HUES6 (cell line): ENCODE measurements at regions not wholly inside any gene's neighbourhood (a gene's known extent, or its start where the extent isn't known, plus 50 kb on each side); places are given as distances from the start of the nearest gene placed in this dataset.
"Not testable (repeated sequence)": the region's sequence is repeated elsewhere in the genome, so short reads cannot be mapped to it uniquely, and the experiment has no call there.

Experiments used
- H3K27ac ChIP-seq: 2 replicates; pipeline ENCODE4 v1.7.0; 2013; ENCODE audit warnings: low read depth, mild to moderate bottlenecking, low read length, inconsistent platforms
- H3K27me3 ChIP-seq: 2 replicates; pipeline ENCODE4 v1.6.1; 2013; ENCODE audit warnings: low read length; ENCODE audit not compliant: control insufficient read depth, insufficient read depth
- H3K36me3 ChIP-seq: 2 replicates; pipeline ENCODE4 v1.6.1; 2013; ENCODE audit warnings: low read length; ENCODE audit not compliant: control insufficient read depth, insufficient read depth
- H3K4me1 ChIP-seq: 2 replicates; pipeline ENCODE4 v1.6.1; 2013; ENCODE audit warnings: low read length; ENCODE audit not compliant: control insufficient read depth, insufficient read depth
- H3K4me3 ChIP-seq: 2 replicates; pipeline ENCODE4 v1.5.1; 2013; ENCODE audit warnings: low read depth, low read length
- H3K9ac ChIP-seq: one replicate; pipeline ENCODE4 v1.6.1; 2013; ENCODE audit warnings: mild to moderate bottlenecking, low read length
- H3K9me3 ChIP-seq: 2 replicates; pipeline ENCODE4 v1.6.1; 2013; ENCODE audit warnings: low read depth, low read length; ENCODE audit not compliant: control insufficient read depth, insufficient read depth

- no peaks in the 10 kb centered on the region for H3K27me3 ChIP-seq
- no peak overlapping the region for H3K9ac ChIP-seq
- H3K27ac ChIP-seq, result no peak overlapping the region
- H3K9me3 ChIP-seq, result peaks cover 6% of the 10 kb centered on the region; the same call in 1 of the 2 replicates
- no peak overlapping the region for H3K4me3 ChIP-seq
- H3K4me1 ChIP-seq, result no peaks in the 10 kb centered on the region
- no peaks in the 10 kb centered on the region for H3K36me3 ChIP-seq
These were observed 54.0 kb downstream of the RFPL4B start for GRCh38 chr6:112401083-112401482.

GRCh38 chr6:112407101-112407590 lies 60.0 kb downstream of the RFPL4B start:
- Histone ChIP-seq H3K4me3 (no peak overlapping the region), H3K27ac (no peak overlapping the region), H3K9me3 (no peaks in the 10 kb centered on the region)

GRCh38 chr6:112408522-112408921 lies 61.4 kb downstream of the RFPL4B start:
- no peak overlapping the region for H3K9ac ChIP-seq
- H3K36me3 ChIP-seq, result no peaks in the 10 kb centered on the region
- H3K4me1 ChIP-seq, result peaks cover 9% of the 10 kb centered on the region
- H3K27ac ChIP-seq, result no peak overlapping the region
- H3K9me3 ChIP-seq, result no peaks in the 10 kb centered on the region
- no peak overlapping the region for H3K4me3 ChIP-seq
- no peaks in the 10 kb centered on the region for H3K27me3 ChIP-seq

More at GRCh38 chr6:112407101-112407590, 60.0 kb downstream of the RFPL4B start:
- H3K4me1 ChIP-seq, result peaks cover 9% of the 10 kb centered on the region
- H3K9ac ChIP-seq, result no peak overlapping the region
- no peaks in the 10 kb centered on the region for H3K27me3 ChIP-seq
- H3K36me3 ChIP-seq, result no peaks in the 10 kb centered on the region

- H3K36me3 ChIP-seq, result no peaks in the 10 kb centered on the region
- no peaks in the 10 kb centered on the region for H3K27me3 ChIP-seq
- no peaks in the 10 kb centered on the region for H3K9me3 ChIP-seq
- H3K27ac ChIP-seq, result no peak overlapping the region
- H3K4me1 ChIP-seq, result peaks cover 9% of the 10 kb centered on the region
- H3K9ac ChIP-seq, result no peak overlapping the region
- no peak overlapping the region for H3K4me3 ChIP-seq
These were observed 62.2 kb downstream of the RFPL4B start for GRCh38 chr6:112409311-112409710.

- Histone ChIP-seq H3K4me1 (peaks cover 4% of the 10 kb centered on the region), H3K27ac (no peak overlapping the region), H3K9ac (no peak overlapping the region), H3K9me3 (peaks cover 6% of the 10 kb centered on the region; the same call in 1 of the 2 replicates), H3K4me3 (no peak overlapping the region), H3K36me3 (no peaks in the 10 kb centered on the region), H3K27me3 (no peaks in the 10 kb centered on the region)
These were observed 66.7 kb downstream of the RFPL4B start for GRCh38 chr6:112413780-112414179.

GRCh38 chr6:112415366-112415765 lies 68.2 kb downstream of the RFPL4B start:
- no peaks in the 10 kb centered on the region for H3K4me1 ChIP-seq
- no peak overlapping the region for H3K4me3 ChIP-seq
- peaks cover 6% of the 10 kb centered on the region; the same call in 1 of the 2 replicates for H3K9me3 ChIP-seq
- no peak overlapping the region for H3K27ac ChIP-seq
- no peaks in the 10 kb centered on the region for H3K36me3 ChIP-seq
- no peak overlapping the region for H3K9ac ChIP-seq
- no peaks in the 10 kb centered on the region for H3K27me3 ChIP-seq

GRCh38 chr6:112416866-112417265 lies 69.7 kb downstream of the RFPL4B start:
- Histone ChIP-seq H3K4me1 (no peaks in the 10 kb centered on the region), H3K27me3 (no peaks in the 10 kb centered on the region), H3K27ac (no peak overlapping the region), H3K9me3 (peaks cover 8% of the 10 kb centered on the region; the same call in 1 of the 2 replicates), H3K4me3 (no peak overlapping the region), H3K36me3 (no peaks in the 10 kb centered on the region), H3K9ac (no peak overlapping the region)

GRCh38 chr6:112427011-112427410 lies 79.9 kb downstream of the RFPL4B start:
- not testable (repeated sequence) for H3K4me3 ChIP-seq, H3K9ac ChIP-seq, H3K4me1 ChIP-seq, H3K9me3 ChIP-seq, H3K27ac ChIP-seq, H3K36me3 ChIP-seq, H3K27me3 ChIP-seq

- H3K9me3 ChIP-seq, result no peaks in the 10 kb centered on the region
- H3K36me3 ChIP-seq, result no peaks in the 10 kb centered on the region
- no peaks in the 10 kb centered on the region for H3K4me1 ChIP-seq
- H3K4me3 ChIP-seq, result no peak overlapping the region
- no peak overlapping the region for H3K27ac ChIP-seq
- no peaks in the 10 kb centered on the region for H3K27me3 ChIP-seq
- no peak overlapping the region for H3K9ac ChIP-seq
These were observed 80.4 kb downstream of the RFPL4B start for GRCh38 chr6:112427499-112427898.

GRCh38 chr6:112428477-112428876 lies 81.3 kb downstream of the RFPL4B start:
- Histone ChIP-seq H3K4me3 (no peak overlapping the region), H3K4me1 (no peaks in the 10 kb centered on the region), H3K9me3 (no peaks in the 10 kb centered on the region), H3K27ac (no peak overlapping the region), H3K27me3 (no peaks in the 10 kb centered on the region), H3K36me3 (no peaks in the 10 kb centered on the region), H3K9ac (no peak overlapping the region)

GRCh38 chr6:112429226-112429625 lies 82.1 kb downstream of the RFPL4B start:
- no peaks in the 10 kb centered on the region for H3K4me1 ChIP-seq
- H3K36me3 ChIP-seq, result no peaks in the 10 kb centered on the region
- no peak overlapping the region for H3K27ac ChIP-seq
- no peaks in the 10 kb centered on the region for H3K27me3 ChIP-seq
- H3K9me3 ChIP-seq, result no peaks in the 10 kb centered on the region
- H3K9ac ChIP-seq, result no peak overlapping the region
- no peak overlapping the region for H3K4me3 ChIP-seq

GRCh38 chr6:112431803-112432202 lies 84.7 kb downstream of the RFPL4B start:
- no peak overlapping the region for H3K9ac ChIP-seq
- H3K4me1 ChIP-seq, result no peaks in the 10 kb centered on the region
- no peak overlapping the region for H3K27ac ChIP-seq
- no peaks in the 10 kb centered on the region for H3K36me3 ChIP-seq
- H3K9me3 ChIP-seq, result no peaks in the 10 kb centered on the region
- no peak overlapping the region for H3K4me3 ChIP-seq
- no peaks in the 10 kb centered on the region for H3K27me3 ChIP-seq
